ENCODE measurements at regions not wholly inside any gene's neighbourhood (a gene's known extent, or its start where the extent isn't known, plus 50 kb on each side); places are given as distances from the start of the nearest gene placed in this dataset.

DNA sequence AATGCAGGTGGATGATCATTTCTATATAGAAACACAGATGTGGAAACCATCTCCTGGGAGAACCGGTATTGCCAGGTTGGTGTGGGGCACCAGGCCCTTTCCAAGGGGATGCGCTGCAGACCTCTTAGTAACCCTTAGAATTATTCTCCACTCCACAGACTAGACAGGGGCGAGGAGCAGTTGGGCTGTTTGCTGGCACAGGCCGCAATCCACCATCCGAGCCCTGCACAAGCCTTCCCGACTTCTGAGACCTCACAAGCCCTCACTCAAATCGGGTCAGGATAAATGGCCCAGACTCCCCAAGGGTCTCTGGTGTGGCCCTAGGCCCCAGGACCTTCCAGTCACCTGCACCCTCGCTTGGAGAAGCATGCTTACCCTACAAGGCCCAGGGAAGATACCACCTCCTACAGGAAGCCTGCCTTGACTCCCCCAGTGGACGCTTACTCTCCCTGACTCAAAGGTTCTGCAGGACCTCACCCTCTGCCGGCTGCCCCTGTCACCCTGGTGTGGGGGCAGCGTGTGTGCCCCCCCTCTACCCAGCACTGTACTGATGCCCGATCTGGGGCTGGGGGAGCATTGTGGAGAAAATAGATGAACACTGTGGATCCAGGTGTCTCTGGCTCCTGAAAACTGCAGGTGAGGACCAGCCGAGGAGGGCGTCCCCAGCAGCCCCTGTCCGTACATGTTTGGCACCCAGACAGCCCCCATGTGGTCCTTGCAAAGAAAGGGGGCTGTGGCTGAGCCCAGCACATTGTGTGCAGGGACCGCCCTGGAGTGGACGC lies 49.8 kb upstream of the ACSF3 start:
- DNase-seq, result no peak

Measured in inflammatory macrophage (primary cell).